MM.1S (cell line): ENCODE measurements at regions not wholly inside any gene's neighbourhood (a gene's known extent, or its start where the extent isn't known, plus 50 kb on each side); places are given as distances from the start of the nearest gene placed in this dataset.

Source experiments
- CTCF ChIP-seq: fragments of 300-600 bp; sonication (generic); IDR thresholded peaks from 2 replicates; pipeline ENCODE4 v1.5.1; 2016; ENCODE audit warnings: antibody characterized with exemption, low read length, mixed read lengths
- EZH2 ChIP-seq: fragments of 300-600 bp; sonication (generic); optimal IDR thresholded peaks from 2 replicates; pipeline ENCODE3; 2017; ENCODE audit warnings: low read depth, mild to moderate bottlenecking, antibody characterized with exemption, low read length, mixed read lengths

- TF ChIP-seq EZH2 (no peak), CTCF (no peak)
Measured at GRCh38 chr3:166810741-166811445, 569.2 kb downstream of the ZBBX start.
